Inferior parietal cortex (tissue), 1 donor: ENCODE measurements at regions not wholly inside any gene's neighbourhood (a gene's known extent, or its start where the extent isn't known, plus 50 kb on each side); places are given as distances from the start of the nearest gene placed in this dataset.
"Not testable (repeated sequence)": the region's sequence is repeated elsewhere in the genome, so short reads cannot be mapped to it uniquely, and the experiment has no call there.

Experiments
- DNase-seq: peaks from one replicate; pipeline ENCODE4 v3.0.0-alpha.2; 2016; ENCODE audit errors: extremely low spot score

- no peak for DNase-seq
Measured at GRCh38 chr11:25613865-25614264, 718.1 kb upstream of the ANO3 start.

- no peak for DNase-seq
Measured at GRCh38 chr11:25615069-25615468, 716.9 kb upstream of the ANO3 start.

GRCh38 chr11:25615841-25616240 is 716.1 kb upstream of the ANO3 start:
- no peak for DNase-seq

GRCh38 chr11:25625094-25625493 is 706.8 kb upstream of the ANO3 start:
- DNase-seq = no peak

- no peak for DNase-seq
Measured at GRCh38 chr11:25628030-25628429, 703.9 kb upstream of the ANO3 start.

- DNase-seq = no peak
Measured at GRCh38 chr11:25633230-25633629, 698.7 kb upstream of the ANO3 start.

GRCh38 chr11:25649220-25649619 is 682.7 kb upstream of the ANO3 start:
- DNase-seq = not testable (repeated sequence)

- DNase-seq = no peak
Measured at GRCh38 chr11:25650319-25650718, 681.6 kb upstream of the ANO3 start.

- peak; percentile 25 for DNase-seq
Measured at GRCh38 chr11:25655636-25656035, 676.3 kb upstream of the ANO3 start.

GRCh38 chr11:25658916-25659315 is 673.0 kb upstream of the ANO3 start:
- no peak for DNase-seq

- DNase-seq = no peak
Measured at GRCh38 chr11:25659706-25660105, 672.2 kb upstream of the ANO3 start.

GRCh38 chr11:25667871-25668270 is 664.1 kb upstream of the ANO3 start:
- no peak for DNase-seq

- DNase-seq = no peak
Measured at GRCh38 chr11:25691959-25692358, 640.0 kb upstream of the ANO3 start.

- DNase-seq = no peak
Measured at GRCh38 chr11:25702417-25702816, 629.5 kb upstream of the ANO3 start.

GRCh38 chr11:25710975-25711374 is 621.0 kb upstream of the ANO3 start:
- DNase-seq = no peak

GRCh38 chr11:25727944-25728343 is 604.0 kb upstream of the ANO3 start:
- no peak for DNase-seq

GRCh38 chr11:25730230-25730629 is 601.7 kb upstream of the ANO3 start:
- DNase-seq = no peak

- no peak for DNase-seq
Measured at GRCh38 chr11:25733777-25734176, 598.2 kb upstream of the ANO3 start.

GRCh38 chr11:25734591-25735211 is 597.2 kb upstream of the ANO3 start:
- DNase-seq = peak; percentile 22

GRCh38 chr11:25737071-25737675 is 594.8 kb upstream of the ANO3 start:
- no peak for DNase-seq

GRCh38 chr11:25741886-25742285 is 590.0 kb upstream of the ANO3 start:
- DNase-seq = no peak

GRCh38 chr11:25742800-25743199 is 589.1 kb upstream of the ANO3 start:
- no peak for DNase-seq

GRCh38 chr11:25755381-25755780 is 576.5 kb upstream of the ANO3 start:
- DNase-seq = no peak
